ENCODE measurements at regions not wholly inside any gene's neighbourhood (a gene's known extent, or its start where the extent isn't known, plus 50 kb on each side); places are given as distances from the start of the nearest gene placed in this dataset.

DNA sequence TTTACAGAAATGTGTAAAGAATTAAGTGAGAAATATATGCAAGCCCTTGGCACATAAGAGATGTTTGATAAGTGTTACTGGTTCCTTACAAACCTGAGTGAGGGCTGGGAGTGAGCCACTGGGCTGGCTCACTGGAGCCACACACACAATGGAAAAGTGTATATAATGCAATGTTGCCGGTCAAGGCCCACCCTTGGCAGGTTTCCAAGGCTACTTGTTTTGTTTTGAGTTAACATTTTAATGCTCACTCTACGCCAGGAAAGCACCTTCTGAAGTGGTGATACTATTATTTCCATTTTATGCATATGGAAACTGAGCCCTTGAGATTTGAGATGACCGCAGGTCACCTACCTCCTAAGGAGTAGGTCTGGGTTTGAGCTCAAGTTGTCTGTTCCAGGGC, 71.8 kb upstream of the FHIT start:
- dilution Hi-C loops (cut with MboI; ENCODE audit: extremely low pct_ligation_motif_present, low sequenced_read_pairs) = no loop called here
- no peak overlapping the region for H2AFZ ChIP-seq (ENCODE audit: control insufficient read depth, low read length)
- no peak for DNase-seq (ENCODE audit: low read depth, low spot score)

DNA sequence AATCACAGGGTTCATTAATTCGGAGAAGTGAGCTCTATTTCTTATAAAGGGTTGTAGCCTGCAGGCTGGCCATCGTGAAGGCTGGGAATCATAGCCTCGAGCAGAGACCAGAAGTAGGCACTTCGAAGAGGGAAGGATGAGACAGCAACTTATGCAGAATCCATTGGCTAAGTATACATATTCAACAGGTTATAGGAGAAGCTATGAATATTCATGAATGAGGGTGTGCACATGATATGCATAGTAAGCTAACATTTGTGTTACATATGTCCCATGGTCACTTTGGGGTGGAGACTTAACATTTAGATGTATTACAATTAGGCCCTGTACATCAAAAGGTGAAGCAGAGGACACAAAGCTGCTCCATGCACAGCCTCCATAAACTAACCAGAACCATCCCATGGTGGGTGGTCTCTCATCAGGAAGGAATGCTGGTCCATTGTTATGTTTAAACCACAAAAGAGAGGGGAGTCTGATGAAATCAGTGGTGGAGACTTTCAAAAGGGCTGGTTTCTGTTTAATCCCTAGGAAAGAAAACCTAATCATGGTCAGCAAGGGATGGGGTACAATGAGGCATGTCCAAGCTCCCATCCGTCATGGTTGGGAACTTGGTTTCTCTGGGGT, 80.8 kb upstream of the FHIT start:
- Histone ChIP-seq H3K27ac (ENCODE audit: control insufficient read depth, insufficient read depth, low read length) (no peak overlapping the region), H2AFZ (ENCODE audit: control insufficient read depth, low read length) (no peak overlapping the region), H3K27me3 (ENCODE audit: control insufficient read depth, extremely low read depth, insufficient read depth, low read length) (no peaks in the 10 kb centered on the region), H4K20me1 (ENCODE audit: control insufficient read depth, extremely low read depth, insufficient read depth, low read length) (no peaks in the 10 kb centered on the region), H3K9me1 (ENCODE audit: control insufficient read depth, extremely low read depth, insufficient read depth, low read length) (no peaks in the 10 kb centered on the region), H3K4me1 (ENCODE audit: control insufficient read depth, extremely low read depth, insufficient read depth, low read length) (no peaks in the 10 kb centered on the region), H3K79me2 (ENCODE audit: control insufficient read depth, insufficient read depth, low read length) (no peaks in the 10 kb centered on the region), H3K4me2 (ENCODE audit: control insufficient read depth, extremely low read depth, insufficient read depth, low read depth, low read length) (no peak overlapping the region), H3K9me3 (ENCODE audit: control insufficient read depth, low read depth, low read length) (no peaks in the 10 kb centered on the region), H3K9ac (ENCODE audit: control insufficient read depth, extremely low read depth, insufficient read depth, low read length) (no peak overlapping the region), H3K36me3 (ENCODE audit: control insufficient read depth in 2 of 2, extremely low read depth in 1 of 2, insufficient read depth in 2 of 2, low read length in 2 of 2) (no peaks in the 10 kb centered on the region), H3K4me3 (ENCODE audit: control insufficient read depth in 2 of 3, extremely low read depth in 1 of 3, insufficient read depth in 2 of 3, low read depth in 1 of 3, low read length in 3 of 3) (no peak overlapping the region)
- dilution Hi-C loops (cut with MboI; ENCODE audit: extremely low pct_ligation_motif_present, low sequenced_read_pairs) = no loop called here
- TF ChIP-seq, protein P1, sequence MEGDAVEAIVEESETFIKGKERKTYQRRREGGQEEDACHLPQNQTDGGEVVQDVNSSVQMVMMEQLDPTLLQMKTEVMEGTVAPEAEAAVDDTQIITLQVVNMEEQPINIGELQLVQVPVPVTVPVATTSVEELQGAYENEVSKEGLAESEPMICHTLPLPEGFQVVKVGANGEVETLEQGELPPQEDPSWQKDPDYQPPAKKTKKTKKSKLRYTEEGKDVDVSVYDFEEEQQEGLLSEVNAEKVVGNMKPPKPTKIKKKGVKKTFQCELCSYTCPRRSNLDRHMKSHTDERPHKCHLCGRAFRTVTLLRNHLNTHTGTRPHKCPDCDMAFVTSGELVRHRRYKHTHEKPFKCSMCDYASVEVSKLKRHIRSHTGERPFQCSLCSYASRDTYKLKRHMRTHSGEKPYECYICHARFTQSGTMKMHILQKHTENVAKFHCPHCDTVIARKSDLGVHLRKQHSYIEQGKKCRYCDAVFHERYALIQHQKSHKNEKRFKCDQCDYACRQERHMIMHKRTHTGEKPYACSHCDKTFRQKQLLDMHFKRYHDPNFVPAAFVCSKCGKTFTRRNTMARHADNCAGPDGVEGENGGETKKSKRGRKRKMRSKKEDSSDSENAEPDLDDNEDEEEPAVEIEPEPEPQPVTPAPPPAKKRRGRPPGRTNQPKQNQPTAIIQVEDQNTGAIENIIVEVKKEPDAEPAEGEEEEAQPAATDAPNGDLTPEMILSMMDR (optimal IDR thresholded peaks at IDR 0.05 in 1 of 3, IDR thresholded peaks at IDR 0.05 in 1 of 3, conservative IDR thresholded peaks at IDR 0.05 in 1 of 3; ENCODE audit: extremely low read depth in 1 of 3, insufficient read depth in 2 of 3, low read length in 3 of 3) = no peak
- TF ChIP-seq EZH2 (IDR thresholded peaks at IDR 0.05; ENCODE audit: low read length) = no peak
- FAIRE-seq (no peak), DNase-seq (ENCODE audit: low read depth, low spot score) (no peak)

More for the DNA sequence above, 71.8 kb upstream of the FHIT start:
- TF ChIP-seq, protein P1 (optimal IDR thresholded peaks at IDR 0.05 in 1 of 3, IDR thresholded peaks at IDR 0.05 in 1 of 3, conservative IDR thresholded peaks at IDR 0.05 in 1 of 3; ENCODE audit: extremely low read depth in 1 of 3, insufficient read depth in 2 of 3, low read length in 3 of 3) = no peak
- no peak for TF ChIP-seq EZH2 (IDR thresholded peaks at IDR 0.05; ENCODE audit: low read length)
- H3K9ac ChIP-seq (ENCODE audit: control insufficient read depth, extremely low read depth, insufficient read depth, low read length) = no peak overlapping the region
- H4K20me1 ChIP-seq (ENCODE audit: control insufficient read depth, extremely low read depth, insufficient read depth, low read length) = no peaks in the 10 kb centered on the region
- no peaks in the 10 kb centered on the region for H3K9me1 ChIP-seq (ENCODE audit: control insufficient read depth, extremely low read depth, insufficient read depth, low read length)
- no peak overlapping the region for H3K4me3 ChIP-seq (ENCODE audit: control insufficient read depth in 2 of 3, extremely low read depth in 1 of 3, insufficient read depth in 2 of 3, low read depth in 1 of 3, low read length in 3 of 3)
- no peak for FAIRE-seq
- H3K27ac ChIP-seq (ENCODE audit: control insufficient read depth, insufficient read depth, low read length) = no peak overlapping the region
- H3K79me2 ChIP-seq (ENCODE audit: control insufficient read depth, insufficient read depth, low read length) = no peaks in the 10 kb centered on the region
- H3K36me3 ChIP-seq (ENCODE audit: control insufficient read depth in 2 of 2, extremely low read depth in 1 of 2, insufficient read depth in 2 of 2, low read length in 2 of 2) = no peaks in the 10 kb centered on the region
- no peak overlapping the region for H3K4me2 ChIP-seq (ENCODE audit: control insufficient read depth, extremely low read depth, insufficient read depth, low read depth, low read length)
- H3K9me3 ChIP-seq (ENCODE audit: control insufficient read depth, low read depth, low read length) = no peaks in the 10 kb centered on the region
- no peaks in the 10 kb centered on the region for H3K4me1 ChIP-seq (ENCODE audit: control insufficient read depth, extremely low read depth, insufficient read depth, low read length)
- no peaks in the 10 kb centered on the region for H3K27me3 ChIP-seq (ENCODE audit: control insufficient read depth, extremely low read depth, insufficient read depth, low read length)
